Ovary (tissue), 3 donors: ENCODE measurements at regions not wholly inside any gene's neighbourhood (a gene's known extent, or its start where the extent isn't known, plus 50 kb on each side); places are given as distances from the start of the nearest gene placed in this dataset.

Experiments used
- EP300 ChIP-seq: sonication (generic); formaldehyde crosslinking; IDR thresholded peaks from one replicate; pipeline ENCODE4 v1.6.1; 2017; ENCODE audit warnings: antibody characterized with exemption
- POLR2A ChIP-seq: fragments of 450-650 bp; IDR thresholded peaks from one replicate; pipeline ENCODE4 v1.6.1; 2017; ENCODE audit warnings: antibody characterized with exemption, mild to moderate bottlenecking, moderate library complexity
- TF ChIP-seq, protein P1 (sequence below), 3 donors: fragments of 450-650 bp in 2 of 3; fragments of 200-600 bp in 1 of 3; IDR thresholded peaks; one replicate each; pipeline versions ENCODE4 v1.5.1 to v1.8.0; 2016 to 2022; ENCODE audit warnings: antibody characterized with exemption in 3 of 3, mild to moderate bottlenecking in 1 of 3
- donor health status: DM: no; HTN: no; CAD: no.

DNA sequence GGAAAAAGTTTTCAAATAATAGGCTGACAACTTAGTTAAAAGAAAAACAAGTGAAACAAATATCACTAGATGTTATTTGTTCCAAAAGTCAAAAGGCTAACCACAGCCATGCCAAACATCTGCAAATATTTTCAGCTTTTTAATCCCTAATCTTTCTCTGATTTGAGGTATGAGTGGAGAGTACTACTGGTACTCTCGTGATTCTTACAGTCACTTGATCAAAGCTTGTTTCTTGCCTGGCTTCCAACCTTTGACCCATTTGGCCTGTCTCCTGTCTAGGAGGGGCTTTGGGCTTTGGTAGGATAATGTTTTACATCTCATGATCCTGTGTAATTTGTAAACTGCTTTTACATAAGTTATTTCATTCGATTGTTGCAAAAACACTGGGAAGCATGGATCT lies 301.8 kb upstream of the SORL1-AS1 start:
- TF ChIP-seq POLR2A (no peak), EP300 (no peak)
- TF ChIP-seq, protein P1, sequence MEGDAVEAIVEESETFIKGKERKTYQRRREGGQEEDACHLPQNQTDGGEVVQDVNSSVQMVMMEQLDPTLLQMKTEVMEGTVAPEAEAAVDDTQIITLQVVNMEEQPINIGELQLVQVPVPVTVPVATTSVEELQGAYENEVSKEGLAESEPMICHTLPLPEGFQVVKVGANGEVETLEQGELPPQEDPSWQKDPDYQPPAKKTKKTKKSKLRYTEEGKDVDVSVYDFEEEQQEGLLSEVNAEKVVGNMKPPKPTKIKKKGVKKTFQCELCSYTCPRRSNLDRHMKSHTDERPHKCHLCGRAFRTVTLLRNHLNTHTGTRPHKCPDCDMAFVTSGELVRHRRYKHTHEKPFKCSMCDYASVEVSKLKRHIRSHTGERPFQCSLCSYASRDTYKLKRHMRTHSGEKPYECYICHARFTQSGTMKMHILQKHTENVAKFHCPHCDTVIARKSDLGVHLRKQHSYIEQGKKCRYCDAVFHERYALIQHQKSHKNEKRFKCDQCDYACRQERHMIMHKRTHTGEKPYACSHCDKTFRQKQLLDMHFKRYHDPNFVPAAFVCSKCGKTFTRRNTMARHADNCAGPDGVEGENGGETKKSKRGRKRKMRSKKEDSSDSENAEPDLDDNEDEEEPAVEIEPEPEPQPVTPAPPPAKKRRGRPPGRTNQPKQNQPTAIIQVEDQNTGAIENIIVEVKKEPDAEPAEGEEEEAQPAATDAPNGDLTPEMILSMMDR (IDR thresholded peaks at IDR 0.05) = no peak
